Fibroblast of villous mesenchyme (primary cell): ENCODE measurements at regions not wholly inside any gene's neighbourhood (a gene's known extent, or its start where the extent isn't known, plus 50 kb on each side); places are given as distances from the start of the nearest gene placed in this dataset.
"Not testable (repeated sequence)": the region's sequence is repeated elsewhere in the genome, so short reads cannot be mapped to it uniquely, and the experiment has no call there.

ENCODE experiments used
- DNase-seq: peaks from one replicate; pipeline ENCODE4 v3.0.0-alpha.2; 2010; ENCODE audit warnings: low read depth
- H3K4me3 ChIP-seq: 2 replicates; pipeline ENCODE4 v1.5.1; 2011; ENCODE audit warnings: low read depth, mild to moderate bottlenecking, low read length

DNA sequence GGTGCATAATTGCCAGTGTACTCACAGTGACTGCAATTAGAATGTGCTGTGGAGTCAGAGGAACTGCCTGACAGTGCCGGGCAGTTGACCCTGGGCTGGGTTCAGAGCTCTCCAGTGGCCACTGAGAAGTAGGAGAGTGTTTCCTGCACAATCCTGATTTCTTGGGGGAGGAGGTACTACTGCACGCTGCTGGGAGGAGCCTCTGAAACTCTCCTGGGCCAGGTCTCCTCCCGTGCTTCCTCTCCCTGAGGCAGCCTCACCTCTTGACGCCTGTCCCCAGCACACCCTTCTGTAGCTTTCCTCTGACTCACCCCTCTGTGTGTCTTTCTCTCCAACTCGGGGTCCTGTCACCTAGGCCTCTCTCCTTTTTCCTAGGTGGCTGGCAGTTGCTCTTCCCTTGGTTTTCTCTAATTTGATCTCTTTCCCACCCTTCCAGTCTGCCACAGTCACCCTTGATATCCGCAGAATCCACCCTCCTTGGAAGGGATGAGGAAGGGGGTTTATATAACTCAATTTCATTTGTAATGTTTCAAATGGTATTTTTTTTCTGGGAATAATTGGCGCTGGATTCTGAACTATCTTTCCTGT, 264.7 kb upstream of the PLGLB2 start:
- not testable (repeated sequence) for H3K4me3 ChIP-seq, DNase-seq

GRCh38 chr2:87484363-87484762, 263.5 kb upstream of the PLGLB2 start:
- not testable (repeated sequence) for DNase-seq

DNA sequence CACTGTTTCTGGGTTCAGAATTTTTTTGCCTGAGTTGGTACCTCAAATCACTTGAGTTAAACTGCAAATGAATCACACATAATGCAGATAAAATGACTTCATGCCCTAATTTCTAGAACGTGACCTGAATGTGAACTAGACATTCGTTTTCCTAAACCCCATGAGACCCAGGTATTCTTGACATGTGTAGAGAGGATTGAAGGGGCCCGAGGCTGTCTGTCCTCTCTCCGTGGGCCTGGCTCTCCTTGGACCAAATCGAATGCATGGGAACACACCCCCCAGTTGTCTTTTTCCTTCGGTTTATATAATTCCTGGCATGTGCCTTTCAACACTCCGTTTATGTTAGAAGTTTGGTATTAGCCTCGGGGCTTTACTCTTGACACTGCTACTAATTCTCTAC, 262.4 kb upstream of the PLGLB2 start:
- not testable (repeated sequence) for H3K4me3 ChIP-seq, DNase-seq

More at GRCh38 chr2:87484363-87484762, 263.5 kb upstream of the PLGLB2 start:
- H3K4me3 ChIP-seq, result not testable (repeated sequence)

- not testable (repeated sequence) for DNase-seq, H3K4me3 ChIP-seq
Measured at GRCh38 chr2:87485884-87486283, 262.0 kb upstream of the PLGLB2 start.

- not testable (repeated sequence) for DNase-seq, H3K4me3 ChIP-seq
Measured at GRCh38 chr2:87486413-87486812, 261.5 kb upstream of the PLGLB2 start.

DNA sequence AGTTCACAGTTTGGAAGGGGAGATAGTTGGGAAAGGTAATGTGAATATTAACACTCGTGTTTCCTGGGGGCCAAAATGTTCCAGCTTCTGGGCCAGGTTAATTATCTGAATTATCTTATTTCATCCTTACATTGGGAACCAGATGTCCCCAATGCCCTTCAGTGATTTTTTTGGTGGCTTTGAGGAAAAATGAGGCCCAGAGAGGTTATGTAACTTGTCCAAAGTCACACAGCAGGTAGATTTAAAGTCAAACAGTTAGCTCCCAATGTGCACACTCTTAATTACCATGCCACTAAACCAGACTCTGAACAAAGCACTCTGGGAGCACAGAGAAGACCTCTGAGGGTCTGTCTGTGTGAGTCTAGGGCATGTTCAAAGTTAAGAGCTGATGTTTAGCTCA, 259.9 kb upstream of the PLGLB2 start:
- not testable (repeated sequence) for DNase-seq

DNA sequence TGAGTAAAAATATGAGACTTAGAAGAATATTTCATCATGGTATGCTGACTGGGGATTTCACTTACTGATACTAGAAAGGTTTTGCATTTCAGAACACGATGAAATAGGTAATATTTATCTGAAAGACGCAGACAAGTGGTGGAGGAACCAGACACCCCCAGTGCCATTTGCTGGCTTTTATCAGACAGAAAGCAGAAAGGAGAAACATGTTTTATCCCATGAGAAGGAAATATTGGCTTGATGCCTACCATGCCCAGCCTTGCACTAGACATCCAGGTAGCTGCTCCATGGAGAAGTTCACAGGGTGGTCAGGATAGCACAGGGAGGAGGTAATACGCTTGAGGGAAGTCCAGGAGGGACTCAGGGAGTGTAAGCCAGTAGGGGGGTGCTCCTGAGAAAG, 258.9 kb upstream of the PLGLB2 start:
- not testable (repeated sequence) for DNase-seq, H3K4me3 ChIP-seq

More for the DNA sequence above, 259.9 kb upstream of the PLGLB2 start:
- H3K4me3 ChIP-seq, result not testable (repeated sequence)

DNA sequence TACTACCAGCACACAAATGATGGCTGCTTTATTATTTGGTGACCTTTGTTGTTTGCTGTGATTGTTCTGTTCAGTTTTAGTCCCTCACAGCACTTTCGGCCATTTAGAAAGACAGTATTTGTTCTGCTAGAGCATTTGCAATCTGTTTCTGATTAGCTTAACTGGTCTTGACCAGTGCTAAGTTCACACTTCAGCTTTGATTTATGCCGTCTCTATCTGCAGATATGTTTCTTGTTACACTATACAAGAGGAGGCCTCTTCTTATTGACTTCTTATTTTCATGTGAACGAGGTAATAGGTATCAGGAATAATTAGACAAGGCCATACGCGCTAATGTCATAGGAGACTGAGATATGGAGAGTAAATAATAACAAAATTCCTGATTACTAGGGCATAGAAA, 253.0 kb upstream of the PLGLB2 start:
- DNase-seq, result peak; percentile 35
- not testable (repeated sequence) for H3K4me3 ChIP-seq

GRCh38 chr2:87495455-87495854, 252.4 kb upstream of the PLGLB2 start:
- not testable (repeated sequence) for H3K4me3 ChIP-seq, DNase-seq

DNA sequence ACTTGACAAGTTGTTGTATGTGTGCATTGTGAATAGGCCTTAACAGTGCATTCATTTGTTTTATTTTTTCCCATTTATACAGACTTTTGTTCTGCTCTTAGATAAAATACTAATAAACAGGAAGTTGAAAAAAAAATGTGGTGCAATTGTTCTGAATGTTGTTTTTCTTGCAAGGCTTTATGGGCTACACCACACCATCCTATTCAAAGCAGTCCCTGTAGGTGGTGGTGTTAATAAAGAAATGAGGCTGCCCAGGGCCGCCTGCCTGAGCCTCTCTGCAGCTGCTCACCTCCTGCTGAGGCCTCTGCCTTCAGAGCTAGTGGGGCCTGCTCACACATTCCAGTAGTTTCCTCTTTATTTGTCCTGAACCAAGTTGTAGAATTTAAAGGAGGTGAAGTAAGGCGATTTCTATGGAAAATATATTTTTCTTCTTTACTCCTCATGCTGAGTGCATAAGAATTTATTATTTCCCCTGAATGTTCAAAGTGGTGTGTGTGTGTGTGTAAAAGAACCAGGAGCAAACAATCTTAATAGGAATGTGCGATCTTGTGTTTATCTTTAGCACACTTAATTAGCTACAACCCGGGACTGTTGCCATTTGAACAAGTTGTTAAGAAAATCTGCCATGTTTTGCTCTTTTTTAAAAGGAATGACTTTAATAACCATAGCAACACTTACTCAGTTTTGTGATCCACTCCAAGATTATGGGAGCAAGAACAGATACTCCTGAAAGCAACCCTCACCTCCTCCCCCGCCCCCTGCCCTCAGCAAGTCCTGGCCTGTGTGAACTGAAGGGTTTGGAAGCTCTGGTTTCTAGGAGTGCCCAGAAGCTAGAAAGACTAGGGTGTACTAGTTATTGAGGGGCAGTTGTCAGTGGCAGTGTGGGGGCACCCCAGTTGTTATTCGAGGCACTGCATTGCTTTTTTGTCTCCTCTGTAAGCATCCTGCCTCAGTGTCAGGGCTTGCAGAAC, 251.6 kb upstream of the PLGLB2 start:
- not testable (repeated sequence) for H3K4me3 ChIP-seq
- peak; percentile 80 for DNase-seq

DNA sequence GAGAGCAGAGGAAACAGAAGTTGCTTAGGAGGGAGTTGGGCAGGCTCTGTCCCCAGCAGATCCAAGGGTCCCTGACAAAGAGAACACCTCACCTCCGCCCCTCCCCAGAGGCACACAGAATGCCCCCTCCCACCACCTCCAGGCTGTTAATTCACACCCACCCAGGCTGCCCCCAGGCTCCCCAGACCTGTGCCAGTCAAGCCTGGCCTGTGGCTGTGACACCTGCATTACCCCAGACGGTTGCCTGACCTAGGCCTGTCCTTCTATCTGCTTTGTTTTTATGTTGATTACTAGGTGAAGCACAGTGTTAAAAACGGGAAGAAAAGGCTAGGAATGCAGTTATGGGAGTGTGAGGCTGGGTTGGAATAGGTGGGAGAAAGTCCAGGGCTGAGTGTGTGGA, 250.8 kb upstream of the PLGLB2 start:
- DNase-seq, H3K4me3 ChIP-seq: not testable (repeated sequence)

GRCh38 chr2:87497700-87498099, 250.2 kb upstream of the PLGLB2 start:
- not testable (repeated sequence) for DNase-seq, H3K4me3 ChIP-seq

DNA sequence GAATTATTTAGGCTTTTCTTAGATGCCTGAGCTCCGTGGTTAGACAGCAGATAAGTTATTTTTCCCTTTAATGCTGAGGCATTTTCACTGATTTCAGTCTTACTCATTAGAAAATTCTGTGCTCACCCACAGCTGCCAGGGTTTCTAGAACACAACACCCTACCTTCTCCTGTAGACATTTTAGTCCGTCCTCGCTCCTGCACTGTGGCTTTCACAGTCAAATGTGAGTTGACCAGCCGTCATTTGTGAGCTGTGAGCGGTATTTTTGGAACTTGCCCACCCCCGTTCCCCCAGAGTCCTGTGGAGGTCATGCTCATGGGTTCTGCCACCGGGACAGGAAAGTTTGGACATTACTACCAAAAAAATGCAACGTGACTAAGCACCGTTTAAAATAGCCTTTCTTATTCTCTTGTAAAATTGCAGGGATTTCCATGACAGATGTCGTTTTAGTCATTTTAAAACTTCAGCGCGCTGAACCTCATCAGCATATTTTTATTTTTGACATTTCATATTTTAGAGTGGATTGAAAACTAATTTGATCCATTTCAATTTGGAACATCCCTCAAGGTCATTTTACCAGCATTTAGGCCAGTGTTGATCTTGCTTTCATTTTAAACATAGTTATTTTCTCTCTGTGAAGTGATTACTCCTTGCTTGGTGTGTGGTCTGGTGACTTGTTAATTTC, 249.6 kb upstream of the PLGLB2 start:
- not testable (repeated sequence) for DNase-seq
- peak overlapping the region; percentile 18 for H3K4me3 ChIP-seq

- not testable (repeated sequence) for H3K4me3 ChIP-seq, DNase-seq
Measured at GRCh38 chr2:87498854-87499238, 249.0 kb upstream of the PLGLB2 start.

DNA sequence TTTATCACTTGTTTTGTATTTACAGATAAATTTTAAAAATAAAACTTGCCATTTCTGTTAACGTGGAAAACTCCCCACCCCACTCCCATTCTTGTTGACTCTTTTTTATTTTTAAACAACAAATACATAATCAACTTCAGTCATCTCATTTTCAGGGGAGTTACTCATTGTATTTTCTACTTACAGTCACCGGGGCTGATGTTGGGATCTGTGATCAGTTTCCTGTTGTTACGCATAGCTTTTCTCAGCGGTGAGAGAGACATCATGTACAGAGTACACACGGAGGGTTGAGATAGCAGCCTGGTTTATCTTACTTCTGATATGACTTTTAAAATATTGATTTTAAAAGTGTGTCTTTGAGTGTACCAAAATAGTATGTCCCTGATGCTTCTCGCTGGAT, 248.0 kb upstream of the PLGLB2 start:
- not testable (repeated sequence) for H3K4me3 ChIP-seq
- DNase-seq, result peak; percentile 37

DNA sequence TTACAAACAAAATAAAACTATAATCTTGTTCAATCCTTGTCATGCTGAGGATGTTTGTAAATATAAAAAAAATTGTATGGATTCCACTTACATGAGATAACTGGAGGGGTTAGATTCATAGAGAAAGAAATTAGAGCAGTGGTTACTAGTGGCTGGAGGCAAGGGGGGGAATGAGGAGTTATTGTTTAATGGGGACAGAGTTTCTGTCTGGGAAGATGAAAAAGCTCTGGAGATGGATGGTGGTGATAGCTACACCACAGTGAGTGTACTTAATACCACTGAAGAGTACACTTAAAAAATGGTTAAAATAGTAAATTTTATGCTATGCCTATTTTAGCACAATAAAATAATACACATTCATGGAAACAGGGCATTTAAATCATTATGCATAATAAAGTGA, 247.5 kb upstream of the PLGLB2 start:
- DNase-seq, result peak; percentile 30
- H3K4me3 ChIP-seq, result not testable (repeated sequence)

DNA sequence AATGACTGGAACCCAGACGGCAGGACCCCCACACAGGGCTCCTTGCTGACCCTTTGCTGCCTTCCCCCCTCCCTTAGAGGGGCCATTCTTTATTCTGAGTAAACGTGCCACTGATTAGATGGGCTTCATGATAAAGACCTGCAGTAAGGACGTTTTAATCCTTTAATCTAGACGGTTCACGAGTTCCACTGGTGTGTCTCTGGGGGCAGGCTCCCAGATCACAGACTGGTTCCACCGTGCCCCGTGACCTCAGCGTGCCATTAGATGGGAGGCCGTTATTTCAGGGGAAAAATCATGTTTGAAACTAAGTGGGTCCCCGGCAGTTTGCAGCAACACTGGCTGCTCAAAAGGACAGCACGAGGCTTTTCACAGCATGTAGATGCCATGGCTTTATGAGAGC, 246.9 kb upstream of the PLGLB2 start:
- peak; percentile 27 for DNase-seq
- not testable (repeated sequence) for H3K4me3 ChIP-seq
